Activated CD4-positive, alpha-beta T cell treated with anti-CD3 and anti-CD28 coated beads, Interleukin-10, Interleukin-2, amounts not matched to agents 100 ng/mL and 50 ng/mL, durations not matched to agents 16 hours and 8 hours (primary cell): ENCODE measurements at regions not wholly inside any gene's neighbourhood (a gene's known extent, or its start where the extent isn't known, plus 50 kb on each side); places are given as distances from the start of the nearest gene placed in this dataset.
"Not testable (repeated sequence)": the region's sequence is repeated elsewhere in the genome, so short reads cannot be mapped to it uniquely, and the experiment has no call there.

ENCODE experiments used
- DNase-seq: peaks from one replicate; pipeline ENCODE4 v3.0.0-alpha.2; 2020

DNA sequence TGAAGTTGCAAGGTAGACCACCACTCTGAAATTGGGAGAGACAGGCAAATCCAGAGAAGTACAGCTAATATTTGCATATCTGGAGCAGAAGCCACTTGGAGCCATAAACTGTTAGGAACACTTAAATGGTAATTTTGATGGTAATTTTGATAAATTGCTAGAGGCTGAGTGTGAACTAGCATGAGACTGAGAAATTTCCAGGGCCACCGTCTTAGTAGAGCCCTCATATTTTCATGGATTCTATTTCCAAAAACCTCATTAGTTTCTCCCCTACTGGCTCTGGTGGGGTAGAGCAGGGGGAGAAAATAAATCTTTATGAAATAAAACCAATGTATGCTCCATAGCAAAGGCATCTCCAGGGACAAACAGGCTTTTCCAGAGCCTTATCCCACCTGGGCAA, 429.4 kb upstream of the DIPK2B start:
- DNase-seq, result no peak

DNA sequence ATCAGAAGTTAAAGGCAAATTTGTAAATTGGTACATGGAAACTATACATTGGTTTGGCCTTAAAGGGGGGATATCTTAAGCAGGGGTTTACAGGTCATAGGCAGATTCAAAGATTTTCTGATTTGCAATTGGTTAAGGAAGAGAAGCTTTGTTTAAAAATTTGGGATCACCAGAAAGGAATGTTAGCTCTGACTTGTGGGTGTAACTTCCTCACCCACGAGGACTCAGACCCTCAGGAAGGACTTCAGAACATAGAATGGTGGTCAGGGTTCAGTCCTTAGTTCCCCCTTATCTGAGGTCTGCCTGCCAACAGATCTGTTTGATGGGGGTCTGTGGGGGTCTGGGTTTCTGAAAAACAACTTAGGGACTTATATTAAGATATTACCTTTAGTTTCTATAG, 427.4 kb upstream of the DIPK2B start:
- DNase-seq, result no peak

DNA sequence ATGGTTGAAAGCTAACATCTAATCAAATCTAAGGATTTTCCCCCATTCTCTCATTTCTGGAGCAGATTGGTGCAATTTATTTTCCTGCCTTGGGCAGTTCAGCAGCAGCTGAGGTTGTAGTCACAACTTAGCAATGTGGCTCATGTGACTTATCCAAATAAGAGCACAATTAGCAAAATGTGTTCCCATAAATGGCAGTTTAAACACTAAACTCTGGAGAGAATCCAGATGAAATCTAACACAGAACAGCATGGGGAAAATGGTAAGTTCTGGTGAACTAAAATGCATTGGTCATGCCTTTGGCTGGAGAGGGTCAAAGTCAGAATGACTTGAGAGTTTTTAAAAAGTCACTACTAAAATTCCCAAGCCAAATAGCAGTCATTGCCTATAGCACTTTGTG, 422.6 kb upstream of the DIPK2B start:
- DNase-seq, result no peak

DNA sequence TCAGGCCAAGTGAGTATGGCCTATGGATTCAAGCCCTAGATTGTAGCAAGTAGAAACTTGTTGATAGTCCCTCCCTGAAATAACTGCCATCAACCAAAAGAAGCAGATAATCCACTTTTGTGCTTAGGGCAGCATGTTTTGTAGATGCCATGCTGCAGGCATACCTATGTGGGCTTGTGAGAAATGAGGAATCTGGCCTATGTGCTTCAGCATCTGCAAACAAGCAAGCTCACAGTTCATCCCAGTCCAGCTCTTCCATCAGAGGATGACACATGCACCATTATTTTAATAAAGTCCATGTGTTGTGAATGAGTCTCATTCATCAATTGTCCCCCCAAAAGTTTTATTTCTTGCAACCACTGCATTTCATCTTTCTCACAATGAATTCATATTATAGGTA, 421.9 kb upstream of the DIPK2B start:
- DNase-seq, result no peak

DNA sequence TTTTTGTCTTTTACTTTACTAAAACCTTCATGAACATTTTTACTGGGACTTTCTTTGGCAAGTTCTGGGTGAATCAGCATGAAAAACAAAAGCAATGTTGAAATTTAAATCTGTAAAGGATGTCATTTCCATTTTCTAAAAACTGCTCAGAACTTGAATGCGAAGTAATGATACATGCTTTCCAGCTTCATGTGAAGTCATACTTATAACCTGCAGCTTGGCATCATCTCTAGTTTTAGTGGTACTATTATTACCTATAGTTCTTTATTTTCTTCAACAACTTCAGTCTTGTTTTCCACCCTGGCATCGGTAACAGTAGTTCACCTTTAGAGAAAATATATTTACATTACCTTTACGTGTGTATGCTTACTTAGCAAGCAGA, 421.4 kb upstream of the DIPK2B start:
- DNase-seq, result no peak

DNA sequence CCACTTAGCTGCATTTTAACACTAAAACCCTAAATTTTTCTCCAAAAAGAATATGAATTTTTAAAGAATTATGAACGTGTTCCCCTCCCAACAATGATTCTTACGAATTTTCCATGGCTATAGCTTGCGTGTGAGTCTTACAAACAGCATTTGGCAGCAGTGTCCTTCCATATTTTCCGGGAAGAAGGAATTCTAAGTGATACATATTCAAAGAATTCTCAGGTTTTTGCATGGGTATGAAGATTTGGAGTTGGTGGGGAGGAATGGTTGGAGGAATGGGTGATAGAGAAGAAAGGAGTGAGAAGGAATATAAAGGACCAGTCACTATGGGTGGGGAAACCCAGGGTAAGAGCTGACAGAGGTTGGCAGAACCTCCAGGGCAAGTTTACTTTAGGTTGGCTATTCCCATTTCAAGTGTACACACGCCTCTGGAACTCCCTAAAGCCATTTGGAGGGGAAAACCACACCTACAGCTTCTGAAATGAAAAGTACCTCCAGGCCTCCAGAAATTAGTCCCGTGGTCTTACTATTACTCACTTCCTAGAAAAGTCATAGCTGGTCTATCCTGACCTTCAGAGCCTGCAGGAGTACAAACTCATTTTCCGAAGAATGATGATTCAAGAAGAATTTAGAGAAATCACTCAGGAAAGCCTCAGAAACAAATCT, 420.8 kb upstream of the DIPK2B start:
- peak; percentile 85 for DNase-seq

DNA sequence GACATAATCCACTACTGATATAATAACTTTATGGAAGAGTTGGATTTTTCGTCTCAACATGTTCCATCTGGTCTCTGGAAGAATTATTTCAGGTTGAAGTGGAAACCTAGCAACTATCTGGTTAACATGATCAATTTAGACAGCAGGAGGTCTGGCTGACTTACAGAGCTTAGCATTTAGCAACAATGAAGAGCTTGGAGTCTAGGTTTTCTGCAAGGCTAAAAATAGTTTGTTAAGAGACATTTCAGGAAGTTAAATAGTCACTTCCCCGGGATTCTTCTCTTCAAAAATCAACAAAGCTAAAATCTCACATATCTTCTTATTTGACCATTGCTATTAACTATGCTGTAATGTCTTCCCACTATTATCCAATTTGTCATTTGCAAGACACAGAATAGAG, 418.6 kb upstream of the DIPK2B start:
- no peak for DNase-seq

DNA sequence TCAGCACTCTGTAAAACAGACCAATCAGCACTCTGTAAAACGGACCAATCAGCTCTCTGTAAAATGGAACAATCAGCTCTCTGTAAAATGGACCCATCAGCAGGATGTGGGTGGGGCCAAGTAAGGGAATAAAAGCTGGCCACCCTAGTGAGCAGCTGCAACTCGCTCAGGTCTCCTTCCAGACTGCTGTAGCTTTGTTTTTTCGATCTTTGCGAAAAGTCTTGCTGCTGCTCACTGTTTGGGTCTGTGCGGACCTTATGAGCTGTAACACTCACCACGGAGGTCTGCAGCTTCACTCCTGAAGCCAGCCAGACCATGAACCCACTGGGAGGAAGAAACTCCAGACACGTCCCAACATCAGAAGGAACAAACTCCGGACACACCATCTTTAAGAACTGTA, 414.9 kb upstream of the DIPK2B start:
- DNase-seq, result not testable (repeated sequence)

DNA sequence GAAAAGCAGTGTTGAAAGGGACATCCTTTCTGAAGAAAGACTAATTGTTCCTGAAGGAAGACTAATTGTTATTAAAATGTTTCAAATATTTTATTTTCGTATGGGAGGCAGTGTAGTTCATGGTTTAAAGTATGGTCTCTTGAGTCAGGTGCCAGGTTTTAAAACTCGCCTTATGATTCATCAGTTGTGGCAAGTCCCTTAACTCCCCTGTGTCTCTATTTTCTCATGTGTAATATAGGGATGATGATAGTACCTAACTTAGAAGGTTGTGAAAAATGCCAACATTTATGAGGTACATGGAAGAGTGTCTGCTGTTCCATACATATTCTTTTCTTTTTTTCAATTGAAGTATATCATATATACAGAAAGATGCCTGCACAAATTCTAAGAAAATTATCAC, 414.2 kb upstream of the DIPK2B start:
- DNase-seq, result peak; percentile 10

DNA sequence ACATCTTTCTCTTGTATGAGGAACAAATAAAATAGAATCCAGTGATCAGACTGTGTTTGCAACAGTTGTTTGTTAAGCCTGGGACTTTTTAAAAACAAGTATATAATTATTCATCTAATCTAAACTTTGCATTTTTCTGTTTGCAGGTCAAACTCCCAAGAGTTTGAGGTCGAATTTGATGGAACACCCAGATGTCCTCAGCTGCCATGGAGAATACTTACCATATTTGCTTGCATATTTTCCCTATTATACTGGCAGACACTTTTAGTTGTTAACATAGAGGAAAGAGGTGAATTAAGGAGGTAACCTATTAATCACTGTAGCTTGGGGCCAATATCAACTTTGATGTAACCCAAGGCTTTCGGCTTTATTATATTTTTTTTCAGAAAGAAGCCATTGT, 401.5 kb upstream of the DIPK2B start:
- no peak for DNase-seq

DNA sequence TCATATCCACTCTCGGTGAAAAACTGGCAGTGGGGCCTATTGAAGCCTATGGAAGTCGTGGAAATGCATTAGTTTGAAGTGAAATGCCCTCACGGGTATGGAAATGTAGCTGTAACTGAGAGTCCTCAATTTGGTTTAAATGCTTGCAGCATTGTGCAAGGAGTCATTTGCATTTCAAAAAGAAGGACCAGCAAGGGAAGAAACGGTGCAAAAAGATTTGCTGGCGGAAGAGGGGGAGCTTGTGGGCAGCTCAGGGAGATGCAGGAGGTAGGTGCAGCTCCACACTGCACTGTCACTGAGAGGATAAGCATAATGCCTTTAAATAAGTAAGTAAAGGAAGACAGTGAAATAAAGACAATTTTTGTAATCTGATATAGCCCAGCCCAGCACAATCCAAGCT, 400.4 kb upstream of the DIPK2B start:
- DNase-seq, result no peak

DNA sequence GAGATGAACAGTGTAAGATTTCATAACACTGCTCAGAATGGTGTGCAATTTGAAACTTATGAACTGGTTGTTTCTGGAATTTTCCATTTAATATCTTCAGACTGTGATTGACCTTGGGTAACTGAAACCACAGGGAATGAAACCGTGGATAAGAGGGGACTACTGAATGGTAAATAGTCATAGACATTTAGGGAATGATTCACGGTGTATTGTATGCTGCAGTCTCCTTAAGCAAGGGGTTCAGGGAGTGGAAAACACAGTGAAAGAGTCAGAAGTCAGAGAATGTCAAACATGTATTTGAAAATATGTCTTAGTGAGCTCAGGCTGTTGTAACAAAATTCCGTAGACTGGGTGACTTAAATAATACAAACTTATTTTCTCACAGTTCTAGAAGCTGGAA, 398.2 kb upstream of the DIPK2B start:
- no peak for DNase-seq

DNA sequence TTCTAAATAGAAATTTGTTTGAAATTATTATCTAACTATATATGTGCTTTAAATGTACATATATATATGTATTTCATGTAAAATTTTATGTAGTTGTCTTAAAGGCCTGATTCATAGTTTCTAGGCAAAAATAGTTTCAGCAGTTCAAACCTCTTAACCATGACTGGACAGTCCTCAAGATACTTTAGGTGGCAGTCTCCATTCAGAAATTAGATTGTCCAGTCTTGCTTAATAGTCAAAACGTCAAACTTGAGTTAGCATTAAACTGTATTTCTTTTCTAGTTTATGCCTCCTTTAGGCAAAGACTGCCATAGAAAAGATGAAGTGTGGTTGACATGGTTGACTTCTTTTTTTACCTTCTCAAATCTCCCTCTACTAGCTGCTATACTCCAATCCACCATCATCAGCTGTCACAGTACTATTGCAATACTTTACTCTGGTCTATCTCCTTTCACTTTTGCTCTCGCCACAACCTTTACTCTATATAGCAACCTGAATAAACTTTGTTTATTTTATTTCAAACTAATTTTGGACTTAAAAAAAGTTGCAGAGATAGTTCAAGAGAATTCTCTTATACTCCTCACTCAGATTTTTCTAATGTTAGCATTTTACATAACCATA, 395.6 kb upstream of the DIPK2B start:
- no peak for DNase-seq

DNA sequence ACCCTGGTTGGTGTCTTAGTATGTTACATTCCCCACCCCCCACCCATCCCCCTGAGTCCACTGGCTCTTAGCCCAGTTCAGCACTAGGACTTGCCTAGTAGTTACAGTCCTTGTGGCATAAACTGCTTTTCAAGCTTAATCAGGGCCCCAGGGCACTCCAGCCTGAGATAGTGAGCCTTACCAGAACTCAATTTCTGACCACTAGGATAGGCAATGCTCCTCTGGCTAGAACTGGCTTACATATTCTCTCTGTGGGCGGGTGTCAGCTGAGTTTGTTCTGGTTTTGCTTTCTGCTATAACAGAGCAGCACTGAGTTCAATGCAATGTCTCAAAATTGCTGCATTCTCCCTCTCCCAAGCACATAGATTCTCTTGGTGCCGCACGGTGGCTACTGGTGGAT, 391.4 kb upstream of the DIPK2B start:
- DNase-seq, result no peak

DNA sequence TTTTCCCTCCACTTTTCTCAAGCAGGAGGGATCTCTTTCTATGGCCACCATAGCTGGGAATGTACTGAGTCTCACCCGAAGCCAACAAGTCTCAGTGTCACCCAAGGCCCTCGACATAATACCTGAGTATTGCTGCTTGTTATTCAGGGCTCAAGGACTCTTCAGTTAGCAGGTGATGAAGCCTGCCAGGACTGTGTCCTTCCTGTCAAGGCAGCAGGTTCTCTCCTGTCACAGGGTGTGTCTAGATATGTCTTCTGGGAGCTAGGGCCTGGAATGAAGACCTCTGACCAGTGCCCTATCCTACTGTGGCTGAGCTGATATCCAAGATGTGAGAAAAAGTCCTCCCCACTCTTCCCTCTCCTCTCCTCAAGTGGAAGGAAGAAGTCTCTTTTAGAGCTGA, 391.0 kb upstream of the DIPK2B start:
- DNase-seq, result no peak

DNA sequence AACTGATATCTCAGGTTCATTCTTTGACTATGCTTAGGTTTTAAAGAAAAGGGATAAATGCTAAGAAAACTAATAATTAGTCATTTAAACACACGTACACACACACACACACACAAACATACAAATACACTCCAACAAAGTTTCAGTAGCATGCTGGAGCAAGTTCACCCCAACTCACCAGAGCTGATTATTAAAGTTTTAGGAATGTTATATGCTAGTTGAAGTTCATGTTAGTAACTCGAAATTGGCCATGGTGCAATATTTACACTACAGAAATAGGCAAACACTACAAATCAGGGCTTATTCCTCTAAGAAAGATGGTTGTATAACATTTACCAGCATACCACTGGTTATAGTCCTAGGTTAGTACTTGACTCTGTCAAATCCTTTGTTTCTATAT, 384.0 kb upstream of the DIPK2B start:
- DNase-seq, result no peak

DNA sequence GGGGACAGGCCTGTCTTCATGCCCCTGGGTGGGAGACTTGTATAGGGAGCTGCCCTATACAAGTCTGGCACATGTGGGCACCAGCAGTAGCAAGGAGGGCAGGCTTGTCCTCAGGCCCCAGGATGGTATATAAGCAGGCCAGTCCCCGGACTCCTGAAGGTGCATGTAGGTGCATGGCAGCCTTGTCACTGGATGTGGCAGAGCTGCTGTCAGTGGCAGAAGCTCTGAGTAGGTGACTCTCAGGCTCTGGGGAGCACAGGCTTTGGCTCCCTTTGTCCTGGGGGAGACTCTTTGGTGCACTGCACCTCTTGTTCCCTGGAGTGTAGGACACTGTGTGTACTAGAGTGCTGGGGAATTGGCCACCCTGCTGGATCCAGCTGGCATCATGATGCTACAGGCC, 376.7 kb upstream of the DIPK2B start:
- no peak for DNase-seq

DNA sequence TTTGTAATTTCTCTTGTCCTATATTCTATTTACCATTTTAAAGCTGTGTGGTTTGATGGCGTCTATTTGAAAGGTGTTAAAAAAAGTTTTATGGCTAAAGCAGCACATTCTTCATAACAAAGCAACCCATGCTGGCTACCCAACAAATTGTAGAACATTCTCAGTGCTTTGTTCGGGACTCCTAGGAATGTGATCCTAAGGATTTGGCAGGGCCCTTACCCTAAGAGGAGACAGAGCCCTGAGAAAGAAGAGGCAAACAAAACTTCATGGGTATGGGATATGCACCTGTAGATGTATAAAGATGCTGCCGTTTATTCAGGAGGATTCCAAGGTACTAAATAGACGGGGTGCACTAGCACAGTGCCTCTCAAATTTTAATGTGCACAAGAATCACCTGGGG, 370.8 kb upstream of the DIPK2B start:
- no peak for DNase-seq

DNA sequence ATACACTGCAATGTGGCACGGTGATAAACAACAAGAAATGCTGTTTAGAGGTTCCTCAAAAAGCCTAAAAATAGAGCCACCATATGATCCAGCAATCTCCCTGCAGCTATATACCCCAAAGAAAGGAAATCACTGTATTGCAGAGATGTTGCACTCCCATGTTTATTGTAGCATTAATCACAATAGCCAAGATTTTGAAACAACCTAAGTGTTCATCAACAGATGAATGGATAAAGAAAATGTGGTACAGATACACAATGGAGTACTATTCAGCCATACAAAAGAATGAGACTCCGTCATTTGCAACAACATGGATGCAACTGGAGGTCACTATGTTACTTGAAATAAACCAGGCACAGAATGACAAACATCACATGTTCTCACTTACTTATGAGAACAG, 365.8 kb upstream of the DIPK2B start:
- DNase-seq, result no peak

DNA sequence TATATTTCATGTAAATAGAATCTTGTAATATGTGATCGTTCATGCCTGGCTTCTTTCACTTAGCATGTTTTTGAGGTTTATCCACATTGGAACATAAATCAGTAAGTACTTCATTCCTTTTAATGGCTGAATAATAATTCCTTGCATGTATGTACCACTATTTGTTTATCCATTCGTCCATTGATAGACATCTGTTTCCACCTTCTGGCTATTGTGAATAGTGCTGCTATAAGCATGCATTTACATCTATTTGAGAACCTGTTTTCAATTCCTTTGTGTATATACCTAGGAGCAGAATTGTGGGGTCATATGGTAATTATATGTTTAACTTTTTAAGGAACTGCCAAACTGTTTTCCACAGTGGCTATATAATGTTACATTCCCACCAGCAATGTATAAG, 356.7 kb upstream of the DIPK2B start:
- DNase-seq, result no peak

DNA sequence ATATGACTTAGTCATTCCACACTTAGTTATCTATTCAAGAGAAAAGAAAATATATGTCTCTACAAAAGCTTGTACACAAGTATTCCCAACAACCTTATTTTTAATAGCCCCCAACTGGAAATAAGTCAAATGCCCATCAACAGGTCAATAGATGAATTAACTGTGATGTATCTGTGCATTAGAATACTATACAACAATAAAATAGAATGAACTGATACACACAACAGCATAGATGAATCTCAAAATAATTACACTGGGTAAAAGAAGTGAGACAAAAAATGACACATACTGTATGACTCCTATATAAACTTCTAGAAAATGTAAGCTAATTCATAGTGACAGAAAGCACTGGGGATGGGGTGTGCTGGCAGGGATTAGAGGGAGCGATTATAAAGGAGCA, 354.1 kb upstream of the DIPK2B start:
- no peak for DNase-seq

DNA sequence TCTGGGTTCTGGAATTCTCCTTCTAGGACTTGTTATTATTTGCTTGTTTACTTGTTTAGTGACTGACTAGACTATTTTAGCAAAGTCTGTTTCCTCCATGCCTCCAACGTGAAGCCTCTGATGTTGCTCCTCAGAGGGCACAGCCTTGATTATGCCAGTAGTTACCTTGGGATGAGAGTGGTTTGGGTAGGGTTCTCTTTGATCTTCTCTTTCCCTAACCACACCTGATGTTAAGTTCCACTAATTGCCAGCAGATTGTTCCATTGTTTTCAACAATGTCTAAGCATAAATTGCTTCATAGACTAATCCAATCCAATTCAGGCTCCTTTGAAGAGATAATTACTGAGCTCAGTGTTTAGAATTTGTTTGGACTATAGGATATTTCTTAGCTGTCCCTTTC, 352.7 kb upstream of the DIPK2B start:
- no peak for DNase-seq

DNA sequence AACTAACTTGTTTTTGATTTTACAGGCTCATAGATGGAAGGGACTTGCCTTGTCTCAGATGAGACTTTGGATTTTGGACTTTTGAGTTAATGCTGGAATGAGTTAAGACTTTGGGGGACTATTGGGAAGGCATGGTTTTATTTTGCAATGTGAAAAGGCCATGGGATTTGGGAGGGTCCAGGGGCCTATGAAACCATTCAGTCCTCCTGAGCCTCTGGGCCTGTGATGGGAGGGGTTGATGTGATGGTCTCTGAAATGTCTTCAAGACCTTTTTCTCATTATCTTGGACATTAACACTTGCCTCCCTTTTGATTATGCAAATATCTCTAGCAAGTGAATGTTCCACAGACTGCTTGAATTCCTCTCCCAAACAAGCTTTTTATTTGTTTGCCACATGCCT, 346.0 kb upstream of the DIPK2B start:
- DNase-seq, result not testable (repeated sequence)

DNA sequence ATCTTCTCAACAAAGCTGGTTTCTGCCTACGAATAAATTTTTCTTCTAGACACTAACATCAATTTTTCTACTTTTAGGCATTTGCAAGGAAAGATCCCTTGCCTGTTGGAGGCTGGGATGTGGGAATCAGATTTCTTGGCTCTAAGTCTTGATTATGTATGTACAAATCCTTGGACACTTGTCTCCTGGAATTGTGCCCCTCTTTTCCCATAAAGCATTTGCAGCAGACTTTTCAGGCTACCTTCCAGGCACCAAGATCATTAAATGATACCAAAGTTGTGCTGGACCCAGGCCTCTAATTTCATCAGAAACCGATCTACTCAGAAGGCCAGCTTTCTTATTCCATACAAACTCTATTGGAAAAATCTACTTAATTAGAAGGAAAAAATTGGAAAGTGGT, 339.5 kb upstream of the DIPK2B start:
- DNase-seq, result no peak

DNA sequence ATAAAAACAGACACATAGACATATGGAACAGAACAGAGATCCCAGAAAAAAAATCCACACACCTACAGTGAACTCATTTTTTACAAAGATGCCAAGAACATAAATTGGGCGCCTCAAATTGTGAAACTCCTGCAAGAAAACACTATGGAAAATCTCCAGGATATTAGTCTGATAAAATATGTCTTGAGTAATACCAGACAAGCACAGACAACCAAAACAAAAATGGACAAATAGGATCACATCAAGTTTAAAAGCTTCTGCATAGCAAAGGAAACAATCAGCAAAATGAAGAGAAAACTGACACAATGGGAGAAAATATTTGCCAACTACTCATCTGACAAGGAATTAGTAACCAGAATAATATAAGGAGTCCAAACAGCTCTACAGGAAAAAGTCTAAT, 337.3 kb upstream of the DIPK2B start:
- DNase-seq, result no peak
